Neural cell (in vitro differentiated cells): ENCODE measurements at regions not wholly inside any gene's neighbourhood (a gene's known extent, or its start where the extent isn't known, plus 50 kb on each side); places are given as distances from the start of the nearest gene placed in this dataset.

Experiments
- H2AFZ ChIP-seq: fragments of 200-600, 300-800 bp; sonication (generic), shearing (Covaris generic); 2 replicates; pipeline ENCODE4 v1.6.0; 2014; ENCODE audit warnings: low read depth, mild to moderate bottlenecking, antibody characterized with exemption, low read length, moderate library complexity
- H3F3A ChIP-seq: fragments of 200-600 bp; shearing (Covaris generic); 2 replicates; pipeline ENCODE4 v1.6.1; 2016; ENCODE audit warnings: mild to moderate bottlenecking, moderate library complexity, mixed read lengths, antibody characterized with exemption, low read length; ENCODE audit not compliant: insufficient read depth, poor library complexity, severe bottlenecking
- H3K27ac ChIP-seq: fragments of 200-600, 300-800 bp; sonication (generic), shearing (Covaris generic); 2 replicates; pipeline ENCODE4 v1.5.1; 2014; ENCODE audit warnings: mild to moderate bottlenecking, low read length, moderate library complexity
- H3K27me3 ChIP-seq: fragments of 300-800, 200-600 bp; sonication (generic), shearing (Covaris generic); 2 replicates; pipeline ENCODE4 v1.6.0; 2014; ENCODE audit warnings: mild to moderate bottlenecking, low read depth, low read length, moderate library complexity; ENCODE audit not compliant: insufficient read depth
- H3K36me3 ChIP-seq: fragments of 300-800, 200-600 bp; sonication (generic), shearing (Covaris generic); 2 replicates; pipeline ENCODE4 v1.5.1; 2014; ENCODE audit warnings: mild to moderate bottlenecking, antibody characterized with exemption, low read length, moderate library complexity; ENCODE audit not compliant: insufficient read depth
- H3K4me2 ChIP-seq: fragments of 300-800, 200-600 bp; sonication (generic), shearing (Covaris generic); 2 replicates; pipeline ENCODE4 v1.6.0; 2014; ENCODE audit warnings: mild to moderate bottlenecking, low read length
- H3K4me3 ChIP-seq: fragments of 300-800, 200-600 bp; sonication (generic), shearing (Covaris generic); 2 replicates; pipeline ENCODE4 v1.5.1; 2014; ENCODE audit warnings: mild to moderate bottlenecking, low read length, moderate library complexity
- H3K79me2 ChIP-seq: fragments of 200-600 bp; shearing (Covaris generic); replicated peaks from 2 replicates; pipeline ENCODE4 v1.6.0; 2014; ENCODE audit warnings: mild to moderate bottlenecking, low read length, moderate library complexity; ENCODE audit not compliant: insufficient read depth
- H3K9ac ChIP-seq: fragments of 300-800, 200-600 bp; sonication (generic), shearing (Covaris generic); 2 replicates; pipeline ENCODE4 v1.6.1; 2016; ENCODE audit warnings: mild to moderate bottlenecking, low read length, mixed read lengths
- H3K9me2 ChIP-seq: fragments of 200-600 bp; shearing (Covaris generic); 2 replicates; pipeline ENCODE4 v1.6.1; 2016; ENCODE audit warnings: mild to moderate bottlenecking, low read length, mixed read lengths; ENCODE audit not compliant: insufficient read depth
- H3K9me3 ChIP-seq: fragments of 200-600, 300-800 bp; sonication (generic), shearing (Covaris generic); 2 replicates; pipeline ENCODE4 v1.6.1; 2016; ENCODE audit warnings: mild to moderate bottlenecking, mixed run types, low read length, moderate library complexity, mixed read lengths
- H4K20me1 ChIP-seq: fragments of 200-600 bp; shearing (Covaris generic); 2 replicates; pipeline ENCODE4 v1.6.1; 2016; ENCODE audit warnings: mild to moderate bottlenecking, mixed run types; ENCODE audit not compliant: insufficient read depth
- MXI1 ChIP-seq: fragments of 450-650 bp; conservative IDR thresholded peaks from 2 replicates; pipeline ENCODE4 v1.6.1; 2014; ENCODE audit warnings: antibody characterized with exemption, mild to moderate bottlenecking; ENCODE audit not compliant: poor library complexity, severe bottlenecking
- POLR2AphosphoS5 ChIP-seq: IDR thresholded peaks from 2 replicates; pipeline ENCODE4 v1.6.1; 2012
- RAD21 ChIP-seq: fragments of 450-650 bp; conservative IDR thresholded peaks from 2 replicates; pipeline ENCODE4 v1.6.1; 2014; ENCODE audit warnings: antibody characterized with exemption, mild to moderate bottlenecking, moderate library complexity
- SMC3 ChIP-seq: fragments of 450-650 bp; conservative IDR thresholded peaks from 2 replicates; pipeline ENCODE4 v1.6.1; 2014; ENCODE audit warnings: antibody characterized with exemption, mild to moderate bottlenecking, moderate library complexity; ENCODE audit not compliant: poor library complexity
- TAF1 ChIP-seq: IDR thresholded peaks from 2 replicates; pipeline ENCODE4 v1.6.1; 2012; ENCODE audit warnings: low read depth
- TF ChIP-seq, protein P1 (sequence below): fragments of 450-650 bp; IDR thresholded peaks from 2 replicates; pipeline ENCODE4 v1.5.1; 2014; ENCODE audit warnings: antibody characterized with exemption, mild to moderate bottlenecking, moderate library complexity; ENCODE audit not compliant: poor library complexity, severe bottlenecking
- TF ChIP-seq, protein P2 (sequence below): IDR thresholded peaks from 2 replicates; pipeline ENCODE4 v1.6.1; 2012; ENCODE audit warnings: borderline replicate concordance

DNA sequence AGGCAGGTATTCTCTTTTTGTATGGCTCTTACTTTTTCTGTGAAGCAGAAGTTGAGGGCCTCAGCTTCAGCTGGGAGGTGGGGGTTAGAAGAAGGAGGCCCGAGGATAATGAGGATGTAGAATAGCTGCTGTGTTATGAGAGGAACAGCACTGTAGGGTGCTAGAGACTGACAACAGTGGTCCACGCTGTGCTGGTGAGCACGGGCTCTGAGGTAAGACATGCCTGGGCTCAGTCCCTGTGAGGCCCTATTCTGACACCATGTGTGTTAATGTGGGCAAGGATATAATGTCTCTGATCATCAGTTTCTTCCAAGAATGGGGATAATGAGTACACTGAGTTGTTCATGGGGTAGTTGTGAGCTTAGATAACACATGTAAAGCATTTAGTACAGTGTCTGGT is 55.3 kb upstream of the SFRP2 start:
- Histone ChIP-seq H3K9ac (no peak overlapping the region), H3F3A (no peaks in the 10 kb centered on the region), H3K4me3 (no peak overlapping the region), H3K79me2 (no peaks in the 10 kb centered on the region), H3K4me2 (no peak overlapping the region), H3K9me3 (no peaks in the 10 kb centered on the region), H3K9me2 (no peaks in the 10 kb centered on the region), H3K36me3 (no peaks in the 10 kb centered on the region), H4K20me1 (no peaks in the 10 kb centered on the region), H3K27ac (no peak overlapping the region), H3K27me3 (no peaks in the 10 kb centered on the region), H2AFZ (no peak overlapping the region)
- TF ChIP-seq SMC3: no peak
- no peak for TF ChIP-seq MXI1
- TF ChIP-seq, protein P1, sequence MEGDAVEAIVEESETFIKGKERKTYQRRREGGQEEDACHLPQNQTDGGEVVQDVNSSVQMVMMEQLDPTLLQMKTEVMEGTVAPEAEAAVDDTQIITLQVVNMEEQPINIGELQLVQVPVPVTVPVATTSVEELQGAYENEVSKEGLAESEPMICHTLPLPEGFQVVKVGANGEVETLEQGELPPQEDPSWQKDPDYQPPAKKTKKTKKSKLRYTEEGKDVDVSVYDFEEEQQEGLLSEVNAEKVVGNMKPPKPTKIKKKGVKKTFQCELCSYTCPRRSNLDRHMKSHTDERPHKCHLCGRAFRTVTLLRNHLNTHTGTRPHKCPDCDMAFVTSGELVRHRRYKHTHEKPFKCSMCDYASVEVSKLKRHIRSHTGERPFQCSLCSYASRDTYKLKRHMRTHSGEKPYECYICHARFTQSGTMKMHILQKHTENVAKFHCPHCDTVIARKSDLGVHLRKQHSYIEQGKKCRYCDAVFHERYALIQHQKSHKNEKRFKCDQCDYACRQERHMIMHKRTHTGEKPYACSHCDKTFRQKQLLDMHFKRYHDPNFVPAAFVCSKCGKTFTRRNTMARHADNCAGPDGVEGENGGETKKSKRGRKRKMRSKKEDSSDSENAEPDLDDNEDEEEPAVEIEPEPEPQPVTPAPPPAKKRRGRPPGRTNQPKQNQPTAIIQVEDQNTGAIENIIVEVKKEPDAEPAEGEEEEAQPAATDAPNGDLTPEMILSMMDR: no peak
- TF ChIP-seq, protein P2, sequence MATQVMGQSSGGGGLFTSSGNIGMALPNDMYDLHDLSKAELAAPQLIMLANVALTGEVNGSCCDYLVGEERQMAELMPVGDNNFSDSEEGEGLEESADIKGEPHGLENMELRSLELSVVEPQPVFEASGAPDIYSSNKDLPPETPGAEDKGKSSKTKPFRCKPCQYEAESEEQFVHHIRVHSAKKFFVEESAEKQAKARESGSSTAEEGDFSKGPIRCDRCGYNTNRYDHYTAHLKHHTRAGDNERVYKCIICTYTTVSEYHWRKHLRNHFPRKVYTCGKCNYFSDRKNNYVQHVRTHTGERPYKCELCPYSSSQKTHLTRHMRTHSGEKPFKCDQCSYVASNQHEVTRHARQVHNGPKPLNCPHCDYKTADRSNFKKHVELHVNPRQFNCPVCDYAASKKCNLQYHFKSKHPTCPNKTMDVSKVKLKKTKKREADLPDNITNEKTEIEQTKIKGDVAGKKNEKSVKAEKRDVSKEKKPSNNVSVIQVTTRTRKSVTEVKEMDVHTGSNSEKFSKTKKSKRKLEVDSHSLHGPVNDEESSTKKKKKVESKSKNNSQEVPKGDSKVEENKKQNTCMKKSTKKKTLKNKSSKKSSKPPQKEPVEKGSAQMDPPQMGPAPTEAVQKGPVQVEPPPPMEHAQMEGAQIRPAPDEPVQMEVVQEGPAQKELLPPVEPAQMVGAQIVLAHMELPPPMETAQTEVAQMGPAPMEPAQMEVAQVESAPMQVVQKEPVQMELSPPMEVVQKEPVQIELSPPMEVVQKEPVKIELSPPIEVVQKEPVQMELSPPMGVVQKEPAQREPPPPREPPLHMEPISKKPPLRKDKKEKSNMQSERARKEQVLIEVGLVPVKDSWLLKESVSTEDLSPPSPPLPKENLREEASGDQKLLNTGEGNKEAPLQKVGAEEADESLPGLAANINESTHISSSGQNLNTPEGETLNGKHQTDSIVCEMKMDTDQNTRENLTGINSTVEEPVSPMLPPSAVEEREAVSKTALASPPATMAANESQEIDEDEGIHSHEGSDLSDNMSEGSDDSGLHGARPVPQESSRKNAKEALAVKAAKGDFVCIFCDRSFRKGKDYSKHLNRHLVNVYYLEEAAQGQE: no peak
- TF ChIP-seq POLR2AphosphoS5: no peak
- no peak for TF ChIP-seq TAF1
- no peak for TF ChIP-seq RAD21
